K562 (cell line): ENCODE measurements at regions not wholly inside any gene's neighbourhood (a gene's known extent, or its start where the extent isn't known, plus 50 kb on each side); places are given as distances from the start of the nearest gene placed in this dataset.

Experiments
- ATAC-seq: fragments of 200-7000 bp; cut with Tn5 transposase; 3 replicates; pipeline ENCODE4 v1.9.1; 2020; ENCODE audit warnings: moderate library complexity
- BruUV-seq: library from RNA; stranded (reverse); fragments of 400-500 nt; replicated peaks from 2 replicates; lab custom pipeline; 2021; lab: Mats Ljungman, UMichigan
- CTCF ChIA-PET: fragments of 300-600 bp; formaldehyde crosslinking; extraction: SDS; loops from one replicate; lab custom pipeline; 2021; ENCODE audit warnings: low intra/inter-chr PET ratio; lab: Yijun Ruan, JAX
- POLR2A ChIA-PET: fragments of 300-600, 350-650 bp; sonication (Branson Sonifier 250); formaldehyde crosslinking; extraction: SDS; loops from one replicate; lab custom pipeline; 2021; ENCODE audit warnings: antibody characterized with exemption, inconsistent platforms; lab: Yijun Ruan, JAX
- DNase-seq, 4 experiments: peaks; one replicate each; pipeline versions ENCODE4 v3.0.0 to v3.0.0-alpha.2; 2011 to 2018; ENCODE audit warnings: low spot score in 3 of 4, mixed read lengths in 3 of 4; ENCODE audit errors: extremely low read depth in 1 of 4
- FAIRE-seq: peaks from 2 replicates; lab custom pipeline; 2011; peaks lifted over from hg19 to GRCh38; lab: Jason Lieb, UNC
- H2AFZ ChIP-seq: 2 replicates; pipeline ENCODE4 v1.6.0; 2011; ENCODE audit warnings: low read depth, low read length, control low read depth, inconsistent platforms
- H3K27ac ChIP-seq: fragments of 200-600 bp; 3 replicates; pipeline ENCODE4 v1.8.0; 2011; ENCODE audit warnings: low read depth, mild to moderate bottlenecking, control low read depth, inconsistent platforms, low read length, moderate library complexity, mixed read lengths; ENCODE audit errors: extremely low read depth
- H3K27me3 ChIP-seq, 2 experiments: fragments of 300-600 bp in 1 of 2; 2 replicates in 1 of 2; 3 replicates in 1 of 2; pipeline versions ENCODE4 v1.6.0 to v1.8.0; 2011; ENCODE audit warnings: inconsistent platforms in 2 of 2, low read length in 2 of 2, mild to moderate bottlenecking in 1 of 2, mixed read lengths in 1 of 2, moderate library complexity in 1 of 2; ENCODE audit not compliant: control insufficient read depth in 2 of 2, insufficient read depth in 2 of 2
- H3K36me3 ChIP-seq: fragments of 300-600 bp; 3 replicates; pipeline ENCODE4 v1.8.0; 2011; ENCODE audit warnings: mild to moderate bottlenecking, low read length, inconsistent platforms; ENCODE audit not compliant: control insufficient read depth, insufficient read depth
- H3K4me1 ChIP-seq, 2 experiments: fragments of 200-600 bp in 1 of 2; replicated peaks in 1 of 2; 2 replicates in 1 of 2; 3 replicates in 1 of 2; pipeline versions ENCODE4 v1.5.1 to v1.8.0; 2011; ENCODE audit warnings: inconsistent platforms in 2 of 2, low read length in 2 of 2, mild to moderate bottlenecking in 1 of 2, mixed read lengths in 1 of 2, moderate library complexity in 1 of 2; ENCODE audit not compliant: control insufficient read depth in 2 of 2, insufficient read depth in 2 of 2
- H3K4me2 ChIP-seq: 2 replicates; pipeline ENCODE4 v1.6.1; 2011; ENCODE audit warnings: low read length, control low read depth, inconsistent platforms, mixed read lengths; ENCODE audit not compliant: insufficient read depth
- H3K4me3 ChIP-seq: fragments of 200-600 bp; sonication (generic), shearing (Covaris generic); 2 replicates; pipeline ENCODE4 v1.5.1; 2016; ENCODE audit warnings: control low read depth, inconsistent platforms
- H3K79me2 ChIP-seq: fragments of 200-600 bp; 3 replicates; pipeline ENCODE4 v1.8.0; 2011; ENCODE audit warnings: low read length, inconsistent platforms; ENCODE audit not compliant: control insufficient read depth, insufficient read depth
- H3K9ac ChIP-seq, 2 experiments: 2 replicates each; pipeline versions ENCODE4 v1.6.0 to v1.6.1; 2011; ENCODE audit warnings: low read depth in 2 of 2, low read length in 2 of 2, control low read depth in 1 of 2, inconsistent platforms in 1 of 2, mild to moderate bottlenecking in 1 of 2, mixed read lengths in 1 of 2; ENCODE audit not compliant: insufficient read depth in 1 of 2
- H3K9me1 ChIP-seq: one replicate; pipeline ENCODE4 v1.6.0; 2011; ENCODE audit warnings: inconsistent platforms, mild to moderate bottlenecking, low read length, moderate library complexity; ENCODE audit not compliant: control insufficient read depth, insufficient read depth
- H3K9me3 ChIP-seq: replicated peaks from 2 replicates; pipeline ENCODE4 v1.5.1; 2011; ENCODE audit warnings: low read depth, low read length, inconsistent platforms; ENCODE audit not compliant: control insufficient read depth, insufficient read depth
- H4K20me1 ChIP-seq: replicated peaks from 2 replicates; pipeline ENCODE4 v1.6.1; 2011; ENCODE audit warnings: low read length, inconsistent platforms, mixed read lengths; ENCODE audit not compliant: control insufficient read depth, insufficient read depth
- FOXJ2 ChIP-seq: fragments of 200-800 bp; sonication (Bioruptor generic); IDR thresholded peaks from 2 replicates; pipeline ENCODE4 v1.6.1; 2016; ENCODE audit warnings: missing genetic modification characterization, missing compliant biosample characterization
- IRF2 ChIP-seq: sonication (generic); formaldehyde crosslinking; IDR thresholded peaks from 2 replicates; pipeline ENCODE4 v1.8.1; 2022; ENCODE audit warnings: mild to moderate bottlenecking, missing genetic modification reagents
- PCBP1 ChIP-seq: fragments of 200-400 bp; formaldehyde crosslinking; IDR thresholded peaks from 2 replicates; pipeline ENCODE4 v1.6.1; 2018; ENCODE audit warnings: mild to moderate bottlenecking, low read depth, low read length; ENCODE audit not compliant: poor library complexity, severe bottlenecking
- TFAM ChIP-seq: fragments of 250-450 bp; sonication (Bioruptor Pico); conservative IDR thresholded peaks from 2 replicates; pipeline ENCODE4 v1.5.0; 2021; ENCODE audit warnings: mild to moderate bottlenecking, moderate library complexity
- THAP12 ChIP-seq: fragments of 250-450 bp; sonication (Bioruptor Pico); IDR thresholded peaks from 2 replicates; pipeline ENCODE4 v1.9.0; 2021; ENCODE audit warnings: mild to moderate bottlenecking, inconsistent platforms
- THRAP3 ChIP-seq: fragments of 450-650 bp; IDR thresholded peaks from 2 replicates; pipeline ENCODE4 v1.6.1; 2016; ENCODE audit warnings: mild to moderate bottlenecking, inconsistent platforms, borderline replicate concordance
- VEZF1 ChIP-seq: fragments of 200-800 bp; sonication (Bioruptor generic); IDR thresholded peaks from 2 replicates; pipeline ENCODE4 v1.6.1; 2017; ENCODE audit warnings: missing genetic modification characterization, missing compliant biosample characterization
- ZNF212 ChIP-seq: fragments of 450-650 bp; formaldehyde crosslinking; IDR thresholded peaks from 2 replicates; pipeline ENCODE4 v1.4.0; 2020; ENCODE audit warnings: mild to moderate bottlenecking
- ZNF407 ChIP-seq: fragments of 450-650 bp; IDR thresholded peaks from 2 replicates; pipeline ENCODE4 v1.6.1; 2016; ENCODE audit warnings: low read depth
- ZNF431 ChIP-seq: sonication (generic); formaldehyde crosslinking; IDR thresholded peaks from 2 replicates; pipeline ENCODE4 v1.8.0; 2022; ENCODE audit warnings: mild to moderate bottlenecking, missing genetic modification reagents
- WGBS: fragments of 100-300 bp; shearing (Covaris generic); methylation state at CpG from one replicate; pipeline ENCODE4 v1.1.6; 2016; ENCODE audit warnings: low coverage, mixed read lengths; ENCODE audit not compliant: insufficient coverage; ENCODE audit errors: missing lambda C conversion rate; 5-methylcytosine and 5-hydroxymethylcytosine counted together
- in situ Hi-C: fragments of 300-500 bp; cut with MboI; formaldehyde crosslinking; loops from 4 replicates; pipeline ENCODE4 v1.15.0; 2018; ENCODE audit warnings: inconsistent platforms, mixed read lengths
- intact Hi-C: fragments of 100-400 bp; cut with micrococcal nuclease; formaldehyde crosslinking; loops from 2 replicates; pipeline ENCODE4 v1.14.2; 2022

- no peak for TF ChIP-seq ZNF407
- TF ChIP-seq FOXJ2 (tag): no peak
- no peak for TF ChIP-seq TFAM (CRISPR knock-in tag)
- TF ChIP-seq, all 486 proteins: peak for 0
Measured at GRCh38 chr16:66291833-66292232, 74.7 kb upstream of the CDH5 start (continued).

GRCh38 chr16:66290431-66290830 is 76.1 kb upstream of the CDH5 start:
- Histone ChIP-seq H2AFZ (no peak overlapping the region), H3K27me3 (peaks cover 0 to 4% of the 10 kb centered on the region in 2 experiments; a peak in 1 of 5 replicates), H4K20me1 (no peaks in the 10 kb centered on the region), H3K4me2 (no peak overlapping the region), H3K36me3 (no peaks in the 10 kb centered on the region), H3K27ac (no peak overlapping the region), H3K9ac (no peak overlapping the region), H3K9me1 (no peaks in the 10 kb centered on the region), H3K79me2 (no peaks in the 10 kb centered on the region), H3K9me3 (no peaks in the 10 kb centered on the region), H3K4me1 (no peaks in the 10 kb centered on the region), H3K4me3 (no peak overlapping the region)
- 7% methylated on average over 4 of the region's 4 CpGs for WGBS
- DNase-seq (no peak), FAIRE-seq (no peak), ATAC-seq (no peak)
- in situ Hi-C loops (no loop called here), intact Hi-C loops (no loop called here)
- no TSS peak for BruUV-seq
- CTCF ChIA-PET: no interaction called here
- POLR2A ChIA-PET: no interaction called here
- TF ChIP-seq VEZF1 (no peak), ZNF212 (CRISPR knock-in tag) (no peak), THRAP3 (no peak), ZNF431 (no peak), IRF2 (no peak), THAP12 (CRISPR knock-in tag) (no peak), PCBP1 (no peak)
